Uterus (tissue), 2 donors: ENCODE measurements at regions not wholly inside any gene's neighbourhood (a gene's known extent, or its start where the extent isn't known, plus 50 kb on each side); places are given as distances from the start of the nearest gene placed in this dataset.

Source experiments
- CTCF ChIP-seq, 4 experiments: fragments of 200-600 bp in 2 of 4; fragments of 450-650 bp in 2 of 4; sonication (generic) in 2 of 4; IDR thresholded peaks; one replicate each; pipeline ENCODE4 v1.5.1; 2016 to 2019; ENCODE audit warnings: antibody characterized with exemption in 4 of 4, mild to moderate bottlenecking in 2 of 4, moderate library complexity in 1 of 4
- POLR2A ChIP-seq, 2 donors: fragments of 450-650 bp; IDR thresholded peaks; one replicate each; pipeline ENCODE4 v1.6.1; 2016; ENCODE audit warnings: antibody characterized with exemption in 2 of 2, mild to moderate bottlenecking in 1 of 2, moderate library complexity in 1 of 2

GRCh38 chr21:18716578-18717138 is 313.1 kb upstream of the TMPRSS15 start:
- TF ChIP-seq POLR2A (IDR thresholded peaks at IDR 0.05) (no peak), CTCF (IDR thresholded peaks at IDR 0.05) (no peak)
